IMR-90 (cell line): ENCODE measurements at regions not wholly inside any gene's neighbourhood (a gene's known extent, or its start where the extent isn't known, plus 50 kb on each side); places are given as distances from the start of the nearest gene placed in this dataset.

Source experiments
- ATAC-seq: fragments of 200-7000 bp; cut with Tn5 transposase; 2 replicates; pipeline ENCODE4 v1.9.1; 2020; ENCODE audit warnings: low read depth, mild to moderate bottlenecking, moderate library complexity
- BruUV-seq: library from RNA; stranded (reverse); fragments of 400-500 nt; replicated peaks from 2 replicates; lab custom pipeline; 2021; lab: Mats Ljungman, UMichigan
- CTCF ChIA-PET: fragments of 300-600 bp; formaldehyde crosslinking; extraction: SDS; loops from one replicate; lab custom pipeline; 2021; ENCODE audit warnings: antibody characterized with exemption; lab: Yijun Ruan, JAX
- POLR2A ChIA-PET: fragments of 300-600 bp; sonication (Branson Sonifier 250); formaldehyde crosslinking; loops from one replicate; lab custom pipeline; 2022; ENCODE audit warnings: antibody characterized with exemption; ENCODE audit not compliant: unreplicated experiment; lab: Charles Lee
- DNase-seq: peaks from one replicate; pipeline ENCODE4 v3.0.0; 2013
- H2AFZ ChIP-seq: replicated peaks from 2 replicates; pipeline ENCODE3; 2013; ENCODE audit warnings: low read length, mild to moderate bottlenecking; ENCODE audit not compliant: poor library complexity
- H2AK5ac ChIP-seq: 2 replicates; pipeline ENCODE4 v1.6.1; 2013; ENCODE audit warnings: low read depth, low read length, inconsistent platforms
- H2AK9ac ChIP-seq: replicated peaks from 2 replicates; pipeline ENCODE3; 2013; ENCODE audit warnings: mild to moderate bottlenecking, low read depth, low read length, moderate library complexity; ENCODE audit not compliant: poor library complexity
- H2BK120ac ChIP-seq: 2 replicates; pipeline ENCODE4 v1.6.1; 2013; ENCODE audit warnings: low read depth, low read length, inconsistent platforms
- H2BK15ac ChIP-seq: 3 replicates; pipeline ENCODE4 v1.6.1; 2013; ENCODE audit warnings: low read depth, low read length, inconsistent platforms
- H2BK20ac ChIP-seq: 2 replicates; pipeline ENCODE4 v1.6.1; 2013; ENCODE audit warnings: low read depth, mild to moderate bottlenecking, inconsistent platforms, low read length, moderate library complexity
- H2BK5ac ChIP-seq: 2 replicates; pipeline ENCODE4 v1.6.1; 2013; ENCODE audit warnings: mild to moderate bottlenecking, low read depth, low read length, inconsistent platforms; ENCODE audit not compliant: poor library complexity, severe bottlenecking
- H3K14ac ChIP-seq: replicated peaks from 2 replicates; pipeline ENCODE4 v1.6.1; 2013; ENCODE audit warnings: low read depth, low read length, inconsistent platforms
- H3K18ac ChIP-seq: 2 replicates; pipeline ENCODE4 v1.6.1; 2013; ENCODE audit warnings: low read depth, low read length, control low read depth
- H3K23ac ChIP-seq: 2 replicates; pipeline ENCODE4 v1.6.1; 2013; ENCODE audit warnings: low read depth, low read length, inconsistent platforms
- H3K27ac ChIP-seq: 2 replicates; pipeline ENCODE4 v1.5.1; 2013; ENCODE audit warnings: mild to moderate bottlenecking, control low read depth, low read length; ENCODE audit not compliant: insufficient read depth
- H3K27me3 ChIP-seq: 2 replicates; pipeline ENCODE4 v1.6.1; 2013; ENCODE audit warnings: low read length; ENCODE audit not compliant: control insufficient read depth, insufficient read depth
- H3K36me3 ChIP-seq: 2 replicates; pipeline ENCODE4 v1.6.1; 2013; ENCODE audit warnings: low read length, mixed read lengths; ENCODE audit not compliant: control insufficient read depth, insufficient read depth
- H3K4ac ChIP-seq: 2 replicates; pipeline ENCODE4 v1.6.1; 2013; ENCODE audit warnings: low read depth, low read length, inconsistent platforms
- H3K4me1 ChIP-seq: 2 replicates; pipeline ENCODE4 v1.6.1; 2013; ENCODE audit warnings: low read length, mixed read lengths; ENCODE audit not compliant: control insufficient read depth, insufficient read depth
- H3K4me2 ChIP-seq: 2 replicates; pipeline ENCODE4 v1.6.1; 2013; ENCODE audit warnings: low read depth, mild to moderate bottlenecking, control low read depth, low read length, moderate library complexity
- H3K4me3 ChIP-seq: 2 replicates; pipeline ENCODE4 v1.5.1; 2013; ENCODE audit warnings: low read depth, mild to moderate bottlenecking, control low read depth, low read length, moderate library complexity; ENCODE audit not compliant: insufficient read depth
- H3K56ac ChIP-seq: 2 replicates; pipeline ENCODE4 v1.6.1; 2013; ENCODE audit warnings: low read length, inconsistent platforms; ENCODE audit not compliant: insufficient read depth; ENCODE audit errors: extremely low read depth
- H3K79me1 ChIP-seq, 2 experiments: 2 replicates each; pipeline ENCODE4 v1.6.1; 2013; ENCODE audit warnings: low read length in 2 of 2, inconsistent platforms in 1 of 2, low read depth in 1 of 2
- H3K9ac ChIP-seq: 2 replicates; pipeline ENCODE4 v1.6.1; 2013; ENCODE audit warnings: low read depth, low read length, control low read depth
- H3K9me1 ChIP-seq: 2 replicates; pipeline ENCODE4 v1.6.1; 2013; ENCODE audit warnings: low read length, inconsistent platforms; ENCODE audit not compliant: insufficient read depth
- H3K9me3 ChIP-seq: 2 replicates; pipeline ENCODE4 v1.6.1; 2013; ENCODE audit warnings: low read length; ENCODE audit not compliant: control insufficient read depth, insufficient read depth
- H4K20me1 ChIP-seq: 2 replicates; pipeline ENCODE4 v1.6.1; 2013; ENCODE audit warnings: low read length, inconsistent platforms; ENCODE audit not compliant: insufficient read depth
- H4K5ac ChIP-seq: 2 replicates; pipeline ENCODE4 v1.6.1; 2013; ENCODE audit warnings: mild to moderate bottlenecking, low read depth, low read length, control low read depth
- H4K8ac ChIP-seq, 2 experiments: 2 replicates each; pipeline ENCODE4 v1.6.1; 2013; ENCODE audit warnings: low read depth in 2 of 2, low read length in 2 of 2, control low read depth in 1 of 2, inconsistent platforms in 1 of 2
- H4K91ac ChIP-seq: 2 replicates; pipeline ENCODE4 v1.6.1; 2013; ENCODE audit warnings: low read depth, low read length, inconsistent platforms; ENCODE audit not compliant: insufficient read depth
- BHLHE40 ChIP-seq: fragments of 150-350 bp; IDR thresholded peaks from 2 replicates; pipeline ENCODE4 v1.6.1; 2016; ENCODE audit warnings: mild to moderate bottlenecking, low read depth, low read length
- CEBPB ChIP-seq: IDR thresholded peaks from 2 replicates; pipeline ENCODE4 v1.6.1; 2012; ENCODE audit warnings: low read depth, low read length, improper control_type of control experiment
- CHD1 ChIP-seq: IDR thresholded peaks from 2 replicates; pipeline ENCODE4 v1.6.1; 2012; ENCODE audit warnings: low read depth, low read length, improper control_type of control experiment
- FOS ChIP-seq: fragments of 150-350 bp; IDR thresholded peaks from 2 replicates; pipeline ENCODE4 v1.6.1; 2016; ENCODE audit warnings: low read depth, low read length
- MAFK ChIP-seq: IDR thresholded peaks from 2 replicates; pipeline ENCODE4 v1.6.1; 2012; ENCODE audit warnings: low read depth, low read length, improper control_type of control experiment
- MAZ ChIP-seq: IDR thresholded peaks from 2 replicates; pipeline ENCODE4 v1.6.1; 2012; ENCODE audit warnings: low read depth, mild to moderate bottlenecking, low read length, improper control_type of control experiment, moderate library complexity, borderline replicate concordance
- MXI1 ChIP-seq: IDR thresholded peaks from 2 replicates; pipeline ENCODE4 v1.6.1; 2012; ENCODE audit warnings: low read depth, mild to moderate bottlenecking, low read length, moderate library complexity, borderline replicate concordance
- NFE2L2 ChIP-seq: fragments of 150-350 bp; IDR thresholded peaks from 2 replicates; pipeline ENCODE4 v1.6.1; 2016; ENCODE audit warnings: low read depth, mild to moderate bottlenecking, low read length
- POLR2A ChIP-seq: IDR thresholded peaks from 2 replicates; pipeline ENCODE4 v1.6.1; 2012; ENCODE audit warnings: mild to moderate bottlenecking, low read depth, low read length
- RAD21 ChIP-seq: IDR thresholded peaks from 2 replicates; pipeline ENCODE4 v1.6.1; 2012; ENCODE audit warnings: low read length, improper control_type of control experiment
- RCOR1 ChIP-seq: IDR thresholded peaks from 2 replicates; pipeline ENCODE4 v1.6.1; 2012; ENCODE audit warnings: mild to moderate bottlenecking, low read length, improper control_type of control experiment; ENCODE audit not compliant: insufficient replicate concordance
- RFX5 ChIP-seq: IDR thresholded peaks from 2 replicates; pipeline ENCODE4 v1.8.0; 2012; ENCODE audit warnings: low read depth, mild to moderate bottlenecking, low read length, moderate library complexity
- SMC3 ChIP-seq: fragments of 150-350 bp; IDR thresholded peaks from 2 replicates; pipeline ENCODE4 v1.6.1; 2016; ENCODE audit warnings: low read depth, mild to moderate bottlenecking, antibody characterized with exemption, low read length, moderate library complexity
- WGBS, 2 experiments: methylation state at CpG; one replicate each; pipeline versions ENCODE4 v1.1.5 to v1.1.7; 2013; ENCODE audit warnings: missing lambda C conversion rate in 2 of 2; ENCODE audit not compliant: insufficient read length in 1 of 2; ENCODE audit errors: extremely low coverage in 2 of 2; 5-methylcytosine and 5-hydroxymethylcytosine counted together
- dilution Hi-C: fragments of 300-500 bp; cut with HindIII; formaldehyde crosslinking; loops from one replicate; pipeline ENCODE4 v1.14.3; 2018; ENCODE audit warnings: low sequenced_read_pairs; ENCODE audit not compliant: unreplicated experiment
- in situ Hi-C: fragments of 300-500 bp; cut with MboI; formaldehyde crosslinking; loops from 3 replicates; pipeline ENCODE4 v1.14.3; 2019; ENCODE audit warnings: low sequenced_read_pairs, inconsistent platforms, mixed read lengths
- intact Hi-C: fragments of 100-400 bp; cut with micrococcal nuclease; formaldehyde crosslinking; loops from 2 replicates; pipeline ENCODE4 v1.10.0; 2022
- TF ChIP-seq, protein P1 (sequence below): conservative IDR thresholded peaks from 2 replicates; pipeline ENCODE4 v1.5.1; 2012; ENCODE audit warnings: mild to moderate bottlenecking, low read depth, low read length, improper control_type of control experiment
- TF ChIP-seq, protein P2 (sequence below): fragments of 150-350 bp; IDR thresholded peaks from 2 replicates; pipeline ENCODE4 v1.6.1; 2017; ENCODE audit warnings: mild to moderate bottlenecking, antibody characterized with exemption, low read length, low read depth
- TF ChIP-seq, protein P3 (sequence below): fragments of 150-350 bp; IDR thresholded peaks from 2 replicates; pipeline ENCODE4 v1.6.1; 2016; ENCODE audit warnings: low read depth, mild to moderate bottlenecking, low read length, moderate library complexity, borderline replicate concordance

DNA sequence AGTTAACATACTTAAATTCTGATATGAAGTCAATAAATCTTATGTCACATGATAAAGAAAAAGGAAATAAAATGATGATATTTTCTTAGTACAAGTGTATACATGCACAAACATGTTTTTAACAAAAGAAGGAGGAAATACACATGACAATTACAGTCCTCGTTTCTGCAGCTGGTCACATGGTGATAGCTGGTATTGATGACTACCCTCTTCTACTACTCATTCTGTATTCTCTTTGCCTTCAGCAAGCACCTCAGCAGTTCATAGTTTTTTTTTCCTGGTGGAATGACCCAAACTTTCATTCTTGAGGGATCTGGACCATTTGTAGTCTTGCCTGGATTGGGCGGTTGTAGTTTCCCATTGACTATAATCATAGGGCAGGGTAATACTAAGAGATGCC lies 64.4 kb upstream of the CFAP126 start:
- no peak overlapping the region for H3K9ac ChIP-seq
- no peak overlapping the region for H4K91ac ChIP-seq
- H2BK20ac ChIP-seq = no peak overlapping the region
- H3K27me3 ChIP-seq = no peaks in the 10 kb centered on the region
- H2BK5ac ChIP-seq = no peak overlapping the region
- no peak overlapping the region for H2AK9ac ChIP-seq
- H3K4me3 ChIP-seq = no peak overlapping the region
- H3K79me1 ChIP-seq = no peaks in the 10 kb centered on the region
- 0 out of 2 replicates have a peak, but pooled peaks cover 2% of the 10 kb centered on the region for H3K4me1 ChIP-seq
- H2BK120ac ChIP-seq = no peak overlapping the region
- H3K9me3 ChIP-seq = no peaks in the 10 kb centered on the region
- DNase-seq = no peak
- no CpG with 5 or more reads among the region's 2 CpGs for WGBS, 2 experiments
- H3K4me2 ChIP-seq = no peak overlapping the region
- ATAC-seq = no peak
- POLR2A ChIA-PET = no interaction called here
- H3K36me3 ChIP-seq = no peaks in the 10 kb centered on the region
- no peak overlapping the region for H3K14ac ChIP-seq
- H2AK5ac ChIP-seq = no peak overlapping the region
- H4K20me1 ChIP-seq = no peaks in the 10 kb centered on the region
- H3K9me1 ChIP-seq = no peaks in the 10 kb centered on the region
- no peak overlapping the region for H3K23ac ChIP-seq
- no peak overlapping the region for H3K4ac ChIP-seq
- H3K56ac ChIP-seq = no peak overlapping the region
- no peak overlapping the region for H4K5ac ChIP-seq
- CTCF ChIA-PET = interaction anchor here (1.8 kb wide), 1 partner anchor 8 kb away, joined by 4 read pairs; no protein-coding TSS in a partner anchor
- H3K18ac ChIP-seq = no peak overlapping the region
- in situ Hi-C loops = no loop called here
- no peak overlapping the region for H2AFZ ChIP-seq
- dilution Hi-C loops = no loop called here
- H4K8ac ChIP-seq = no peak overlapping the region
- no TSS peak for BruUV-seq
- no peak overlapping the region for H2BK15ac ChIP-seq
- no peak for TF ChIP-seq CHD1
- TF ChIP-seq CEBPB = no peak
- no peak for TF ChIP-seq SMC3
- no peak for TF ChIP-seq BHLHE40
- no peak for TF ChIP-seq RFX5
- TF ChIP-seq, protein P1, sequence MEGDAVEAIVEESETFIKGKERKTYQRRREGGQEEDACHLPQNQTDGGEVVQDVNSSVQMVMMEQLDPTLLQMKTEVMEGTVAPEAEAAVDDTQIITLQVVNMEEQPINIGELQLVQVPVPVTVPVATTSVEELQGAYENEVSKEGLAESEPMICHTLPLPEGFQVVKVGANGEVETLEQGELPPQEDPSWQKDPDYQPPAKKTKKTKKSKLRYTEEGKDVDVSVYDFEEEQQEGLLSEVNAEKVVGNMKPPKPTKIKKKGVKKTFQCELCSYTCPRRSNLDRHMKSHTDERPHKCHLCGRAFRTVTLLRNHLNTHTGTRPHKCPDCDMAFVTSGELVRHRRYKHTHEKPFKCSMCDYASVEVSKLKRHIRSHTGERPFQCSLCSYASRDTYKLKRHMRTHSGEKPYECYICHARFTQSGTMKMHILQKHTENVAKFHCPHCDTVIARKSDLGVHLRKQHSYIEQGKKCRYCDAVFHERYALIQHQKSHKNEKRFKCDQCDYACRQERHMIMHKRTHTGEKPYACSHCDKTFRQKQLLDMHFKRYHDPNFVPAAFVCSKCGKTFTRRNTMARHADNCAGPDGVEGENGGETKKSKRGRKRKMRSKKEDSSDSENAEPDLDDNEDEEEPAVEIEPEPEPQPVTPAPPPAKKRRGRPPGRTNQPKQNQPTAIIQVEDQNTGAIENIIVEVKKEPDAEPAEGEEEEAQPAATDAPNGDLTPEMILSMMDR = no peak
- TF ChIP-seq RAD21 = no peak
- TF ChIP-seq MXI1 = no peak
- TF ChIP-seq, protein P2, sequence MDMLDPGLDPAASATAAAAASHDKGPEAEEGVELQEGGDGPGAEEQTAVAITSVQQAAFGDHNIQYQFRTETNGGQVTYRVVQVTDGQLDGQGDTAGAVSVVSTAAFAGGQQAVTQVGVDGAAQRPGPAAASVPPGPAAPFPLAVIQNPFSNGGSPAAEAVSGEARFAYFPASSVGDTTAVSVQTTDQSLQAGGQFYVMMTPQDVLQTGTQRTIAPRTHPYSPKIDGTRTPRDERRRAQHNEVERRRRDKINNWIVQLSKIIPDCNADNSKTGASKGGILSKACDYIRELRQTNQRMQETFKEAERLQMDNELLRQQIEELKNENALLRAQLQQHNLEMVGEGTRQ = no peak
- TF ChIP-seq POLR2A = no peak
- TF ChIP-seq RCOR1 = no peak
- TF ChIP-seq, protein P3, sequence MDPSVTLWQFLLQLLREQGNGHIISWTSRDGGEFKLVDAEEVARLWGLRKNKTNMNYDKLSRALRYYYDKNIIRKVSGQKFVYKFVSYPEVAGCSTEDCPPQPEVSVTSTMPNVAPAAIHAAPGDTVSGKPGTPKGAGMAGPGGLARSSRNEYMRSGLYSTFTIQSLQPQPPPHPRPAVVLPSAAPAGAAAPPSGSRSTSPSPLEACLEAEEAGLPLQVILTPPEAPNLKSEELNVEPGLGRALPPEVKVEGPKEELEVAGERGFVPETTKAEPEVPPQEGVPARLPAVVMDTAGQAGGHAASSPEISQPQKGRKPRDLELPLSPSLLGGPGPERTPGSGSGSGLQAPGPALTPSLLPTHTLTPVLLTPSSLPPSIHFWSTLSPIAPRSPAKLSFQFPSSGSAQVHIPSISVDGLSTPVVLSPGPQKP = no peak
- TF ChIP-seq NFE2L2 = no peak
- no peak for TF ChIP-seq MAFK
- TF ChIP-seq FOS = no peak
- no peak for TF ChIP-seq MAZ
- no peak overlapping the region for H3K27ac ChIP-seq
- intact Hi-C loops = no loop called here
